ENCODE measurements at regions not wholly inside any gene's neighbourhood (a gene's known extent, or its start where the extent isn't known, plus 50 kb on each side); places are given as distances from the start of the nearest gene placed in this dataset.

- Mint-ChIP-seq H3K4me3 (no peak overlapping the region), H3K27me3 (no peaks in the 10 kb centered on the region), H3K27ac (no peak overlapping the region), H3K36me3 (no peaks in the 10 kb centered on the region), H3K9me3 (peaks cover 3 to 8% (median 7%) of the 10 kb centered on the region in 3 donors), H3K4me1 (no peaks in the 10 kb centered on the region)
- DNase-seq (no peak), ATAC-seq (replicated peaks in 1 of 4) (no peak)
- whole genome bisulfite sequencing (ENCODE audit: insufficient coverage), result 58% methylated on average over 2 of the region's 3 CpGs
- Histone ChIP-seq H3K4me3 (ENCODE audit: control insufficient read depth in 1 of 2, extremely low read depth in 1 of 2, low read length in 1 of 2) (no peak overlapping the region), H3K27ac (ENCODE audit: low read length) (no peak overlapping the region), H3K9me3 (no peaks in the 10 kb centered on the region), H3K27me3 (replicated peaks in 1 of 2; ENCODE audit: control insufficient read depth in 2 of 2, extremely low read depth in 1 of 2, insufficient read depth in 2 of 2, low read length in 1 of 2) (no peaks in the 10 kb centered on the region), H3K36me3 (ENCODE audit: control insufficient read depth in 2 of 2, extremely low read depth in 1 of 2, insufficient read depth in 1 of 2, low read length in 1 of 2) (no peaks in the 10 kb centered on the region), H3K4me1 (ENCODE audit: control insufficient read depth in 1 of 2, extremely low read depth in 1 of 2, insufficient read depth in 2 of 2, low read length in 2 of 2) (no peaks in the 10 kb centered on the region)
- CTCF ChIA-PET, result no interaction called here
- POLR2A ChIA-PET, result no interaction called here
Measured at GRCh38 chr12:30126944-30127343, 343.2 kb upstream of the TMTC1 start.

GRCh38 chr12:30120522-30120921, 336.8 kb upstream of the TMTC1 start:
- Mint-ChIP-seq H3K9me3 (peaks cover 7 to 9% (median 8%) of the 10 kb centered on the region in 3 donors), H3K4me3 (no peak overlapping the region), H3K36me3 (no peaks in the 10 kb centered on the region), H3K27ac (no peak overlapping the region), H3K27me3 (no peaks in the 10 kb centered on the region), H3K4me1 (no peaks in the 10 kb centered on the region)
- no CpG with 5 or more reads among the region's 1 CpG for WGBS (ENCODE audit: insufficient coverage)
- no peaks in the 10 kb centered on the region for H3K27me3 ChIP-seq (replicated peaks in 1 of 2; ENCODE audit: control insufficient read depth in 2 of 2, extremely low read depth in 1 of 2, insufficient read depth in 2 of 2, low read length in 1 of 2)
- CTCF ChIA-PET, result no interaction called here
- ATAC-seq (replicated peaks in 1 of 4) (no peak), DNase-seq (no peak)
- H3K27ac ChIP-seq (ENCODE audit: low read length), result no peak overlapping the region
- H3K4me1 ChIP-seq (ENCODE audit: control insufficient read depth in 1 of 2, extremely low read depth in 1 of 2, insufficient read depth in 2 of 2, low read length in 2 of 2), result no peaks in the 10 kb centered on the region
- no peak overlapping the region for H3K4me3 ChIP-seq (ENCODE audit: control insufficient read depth in 1 of 2, extremely low read depth in 1 of 2, low read length in 1 of 2)
- POLR2A ChIA-PET, result no interaction called here
- no peaks in the 10 kb centered on the region for H3K9me3 ChIP-seq
- H3K36me3 ChIP-seq (ENCODE audit: control insufficient read depth in 2 of 2, extremely low read depth in 1 of 2, insufficient read depth in 1 of 2, low read length in 1 of 2), result no peaks in the 10 kb centered on the region

- H3K27ac Mint-ChIP-seq, result no peak overlapping the region
- POLR2A ChIA-PET, result no interaction called here
- H3K9me3 ChIP-seq, result no peaks in the 10 kb centered on the region
Measured at GRCh38 chr12:30117483-30117882, 333.7 kb upstream of the TMTC1 start.

GRCh38 chr12:30111719-30112118, 328.0 kb upstream of the TMTC1 start:
- no CpG with 5 or more reads among the region's 2 CpGs for WGBS (ENCODE audit: insufficient coverage)
- Mint-ChIP-seq H3K27me3 (no peaks in the 10 kb centered on the region), H3K36me3 (no peaks in the 10 kb centered on the region), H3K9me3 (peaks cover 0 to 15% (median 14%) of the 10 kb centered on the region in 3 donors), H3K27ac (no peak overlapping the region), H3K4me1 (no peaks in the 10 kb centered on the region), H3K4me3 (no peak overlapping the region)
- no peak for ATAC-seq (replicated peaks in 1 of 4)
- H3K4me1 ChIP-seq (ENCODE audit: control insufficient read depth in 1 of 2, extremely low read depth in 1 of 2, insufficient read depth in 2 of 2, low read length in 2 of 2), result no peaks in the 10 kb centered on the region
- H3K9me3 ChIP-seq, result no peaks in the 10 kb centered on the region
- no peak for DNase-seq
- no peaks in the 10 kb centered on the region for H3K36me3 ChIP-seq (ENCODE audit: control insufficient read depth in 2 of 2, extremely low read depth in 1 of 2, insufficient read depth in 1 of 2, low read length in 1 of 2)
- H3K27ac ChIP-seq (ENCODE audit: low read length), result no peak overlapping the region
- ChIA-PET CTCF (no interaction called here), POLR2A (no interaction called here)
- no peaks in the 10 kb centered on the region for H3K27me3 ChIP-seq (replicated peaks in 1 of 2; ENCODE audit: control insufficient read depth in 2 of 2, extremely low read depth in 1 of 2, insufficient read depth in 2 of 2, low read length in 1 of 2)
- H3K4me3 ChIP-seq (ENCODE audit: control insufficient read depth in 1 of 2, extremely low read depth in 1 of 2, low read length in 1 of 2), result no peak overlapping the region

More at GRCh38 chr12:30117483-30117882, 333.7 kb upstream of the TMTC1 start:
- no peaks in the 10 kb centered on the region for H3K36me3 ChIP-seq (ENCODE audit: control insufficient read depth in 2 of 2, extremely low read depth in 1 of 2, insufficient read depth in 1 of 2, low read length in 1 of 2)
- no CpG with 5 or more reads among the region's 2 CpGs for WGBS (ENCODE audit: insufficient coverage)
- H3K27ac ChIP-seq (ENCODE audit: low read length), result no peak overlapping the region
- Mint-ChIP-seq H3K27me3 (no peaks in the 10 kb centered on the region), H3K36me3 (no peaks in the 10 kb centered on the region), H3K4me3 (no peak overlapping the region), H3K9me3 (peaks cover 7 to 9% (median 8%) of the 10 kb centered on the region in 3 donors), H3K4me1 (no peaks in the 10 kb centered on the region)
- H3K4me1 ChIP-seq (ENCODE audit: control insufficient read depth in 1 of 2, extremely low read depth in 1 of 2, insufficient read depth in 2 of 2, low read length in 2 of 2), result no peaks in the 10 kb centered on the region
- DNase-seq (no peak), ATAC-seq (replicated peaks in 1 of 4) (no peak)
- H3K27me3 ChIP-seq (replicated peaks in 1 of 2; ENCODE audit: control insufficient read depth in 2 of 2, extremely low read depth in 1 of 2, insufficient read depth in 2 of 2, low read length in 1 of 2), result no peaks in the 10 kb centered on the region
- no peak overlapping the region for H3K4me3 ChIP-seq (ENCODE audit: control insufficient read depth in 1 of 2, extremely low read depth in 1 of 2, low read length in 1 of 2)
- CTCF ChIA-PET, result no interaction called here

- ATAC-seq (replicated peaks in 1 of 4), result no peak
- H3K9me3 ChIP-seq, result no peaks in the 10 kb centered on the region
- H3K36me3 Mint-ChIP-seq, result no peaks in the 10 kb centered on the region
- POLR2A ChIA-PET, result no interaction called here
- H3K4me3 Mint-ChIP-seq, result no peak overlapping the region
- no peak for DNase-seq
- 88% methylated on average over 2 of the region's 6 CpGs for WGBS (ENCODE audit: insufficient coverage)
- H3K27me3 Mint-ChIP-seq, result no peaks in the 10 kb centered on the region
- no peak overlapping the region for H3K27ac Mint-ChIP-seq
- no peak overlapping the region for H3K27ac ChIP-seq (ENCODE audit: low read length)
- peaks cover 0 to 14% (median 14%) of the 10 kb centered on the region in 3 donors for H3K9me3 Mint-ChIP-seq
- no peak overlapping the region for H3K4me3 ChIP-seq (ENCODE audit: control insufficient read depth in 1 of 2, extremely low read depth in 1 of 2, low read length in 1 of 2)
- no peaks in the 10 kb centered on the region for H3K4me1 ChIP-seq (ENCODE audit: control insufficient read depth in 1 of 2, extremely low read depth in 1 of 2, insufficient read depth in 2 of 2, low read length in 2 of 2)
- H3K4me1 Mint-ChIP-seq, result no peaks in the 10 kb centered on the region
- CTCF ChIA-PET, result no interaction called here
- no peaks in the 10 kb centered on the region for H3K27me3 ChIP-seq (replicated peaks in 1 of 2; ENCODE audit: control insufficient read depth in 2 of 2, extremely low read depth in 1 of 2, insufficient read depth in 2 of 2, low read length in 1 of 2)
- H3K36me3 ChIP-seq (ENCODE audit: control insufficient read depth in 2 of 2, extremely low read depth in 1 of 2, insufficient read depth in 1 of 2, low read length in 1 of 2), result no peaks in the 10 kb centered on the region
Measured at GRCh38 chr12:30110958-30111586, 327.3 kb upstream of the TMTC1 start.

GRCh38 chr12:30110498-30110897, 326.8 kb upstream of the TMTC1 start:
- Mint-ChIP-seq H3K27ac (no peak overlapping the region), H3K9me3 (peaks cover 0 to 10% (median 9%) of the 10 kb centered on the region in 3 donors), H3K27me3 (no peaks in the 10 kb centered on the region), H3K4me3 (no peak overlapping the region), H3K36me3 (no peaks in the 10 kb centered on the region), H3K4me1 (no peaks in the 10 kb centered on the region)
- ChIA-PET POLR2A (no interaction called here), CTCF (no interaction called here)
- H3K9me3 ChIP-seq, result no peaks in the 10 kb centered on the region
- no peak overlapping the region for H3K27ac ChIP-seq (ENCODE audit: low read length)
- no peaks in the 10 kb centered on the region for H3K27me3 ChIP-seq (replicated peaks in 1 of 2; ENCODE audit: control insufficient read depth in 2 of 2, extremely low read depth in 1 of 2, insufficient read depth in 2 of 2, low read length in 1 of 2)
- 83% methylated on average over 22 of the region's 22 CpGs for WGBS (ENCODE audit: insufficient coverage)
- no peak overlapping the region for H3K4me3 ChIP-seq (ENCODE audit: control insufficient read depth in 1 of 2, extremely low read depth in 1 of 2, low read length in 1 of 2)
- H3K4me1 ChIP-seq (ENCODE audit: control insufficient read depth in 1 of 2, extremely low read depth in 1 of 2, insufficient read depth in 2 of 2, low read length in 2 of 2), result no peaks in the 10 kb centered on the region
- DNase-seq (no peak), ATAC-seq (replicated peaks in 1 of 4) (no peak)
- no peaks in the 10 kb centered on the region for H3K36me3 ChIP-seq (ENCODE audit: control insufficient read depth in 2 of 2, extremely low read depth in 1 of 2, insufficient read depth in 1 of 2, low read length in 1 of 2)

GRCh38 chr12:30108666-30109065, 324.9 kb upstream of the TMTC1 start:
- Histone ChIP-seq H3K27ac (ENCODE audit: low read length) (no peak overlapping the region), H3K4me1 (ENCODE audit: control insufficient read depth in 1 of 2, extremely low read depth in 1 of 2, insufficient read depth in 2 of 2, low read length in 2 of 2) (no peaks in the 10 kb centered on the region), H3K36me3 (ENCODE audit: control insufficient read depth in 2 of 2, extremely low read depth in 1 of 2, insufficient read depth in 1 of 2, low read length in 1 of 2) (no peaks in the 10 kb centered on the region), H3K4me3 (ENCODE audit: control insufficient read depth in 1 of 2, extremely low read depth in 1 of 2, low read length in 1 of 2) (no peak overlapping the region), H3K27me3 (replicated peaks in 1 of 2; ENCODE audit: control insufficient read depth in 2 of 2, extremely low read depth in 1 of 2, insufficient read depth in 2 of 2, low read length in 1 of 2) (no peaks in the 10 kb centered on the region), H3K9me3 (no peaks in the 10 kb centered on the region)
- Mint-ChIP-seq H3K9me3 (peaks cover 0 to 10% (median 9%) of the 10 kb centered on the region in 3 donors), H3K4me3 (no peak overlapping the region), H3K27ac (no peak overlapping the region), H3K4me1 (no peaks in the 10 kb centered on the region), H3K36me3 (no peaks in the 10 kb centered on the region), H3K27me3 (no peaks in the 10 kb centered on the region)
- no peak for DNase-seq
- CTCF ChIA-PET, result no interaction called here
- no peak for ATAC-seq (replicated peaks in 1 of 4)
- POLR2A ChIA-PET, result no interaction called here
- WGBS (ENCODE audit: insufficient coverage), result 86% methylated on average over 2 of the region's 2 CpGs

Data from T-cell (primary cell).